Bone marrow (tissue), 2 donors: ENCODE measurements at regions not wholly inside any gene's neighbourhood (a gene's known extent, or its start where the extent isn't known, plus 50 kb on each side); places are given as distances from the start of the nearest gene placed in this dataset.

Source experiments
- DNase-seq, 2 donors: peaks; one replicate each; lab custom pipeline; 2025; lab: John Stamatoyannopoulos, UW

- DNase-seq, result no peak
Observed at GRCh38 chr12:115355301-115355700, 671.3 kb upstream of the TBX3 start.

GRCh38 chr12:115354007-115354890, 670.3 kb upstream of the TBX3 start:
- no peak for DNase-seq

GRCh38 chr12:115353467-115353866, 669.5 kb upstream of the TBX3 start:
- no peak for DNase-seq

GRCh38 chr12:115351514-115352077, 667.6 kb upstream of the TBX3 start:
- DNase-seq, result no peak

GRCh38 chr12:115349711-115350110, 665.7 kb upstream of the TBX3 start:
- DNase-seq, result no peak

- DNase-seq, result no peak
Observed at GRCh38 chr12:115348301-115348700, 664.3 kb upstream of the TBX3 start.

GRCh38 chr12:115343601-115344000, 659.6 kb upstream of the TBX3 start:
- no peak for DNase-seq

GRCh38 chr12:115343008-115343407, 659.0 kb upstream of the TBX3 start:
- DNase-seq, result no peak

- no peak for DNase-seq
Observed at GRCh38 chr12:115341442-115341841, 657.5 kb upstream of the TBX3 start.

- no peak for DNase-seq
Observed at GRCh38 chr12:115338566-115339294, 654.8 kb upstream of the TBX3 start.

GRCh38 chr12:115337693-115338543, 653.9 kb upstream of the TBX3 start:
- no peak for DNase-seq

- no peak for DNase-seq
Observed at GRCh38 chr12:115336506-115336905, 652.5 kb upstream of the TBX3 start.

- DNase-seq, result no peak
Observed at GRCh38 chr12:115335594-115335993, 651.6 kb upstream of the TBX3 start.

- DNase-seq, result no peak
Observed at GRCh38 chr12:115335048-115335447, 651.1 kb upstream of the TBX3 start.

- no peak for DNase-seq
Observed at GRCh38 chr12:115332945-115333344, 649.0 kb upstream of the TBX3 start.

- DNase-seq, result no peak
Observed at GRCh38 chr12:115325858-115326257, 641.9 kb upstream of the TBX3 start.

GRCh38 chr12:115324949-115325593, 641.1 kb upstream of the TBX3 start:
- DNase-seq, result no peak

- DNase-seq, result no peak
Observed at GRCh38 chr12:115323223-115323905, 639.4 kb upstream of the TBX3 start.

GRCh38 chr12:115322275-115322674, 638.3 kb upstream of the TBX3 start:
- no peak for DNase-seq

GRCh38 chr12:115320967-115321366, 637.0 kb upstream of the TBX3 start:
- DNase-seq, result no peak

- no peak for DNase-seq
Observed at GRCh38 chr12:115320451-115320850, 636.5 kb upstream of the TBX3 start.
